ENCODE measurements at regions not wholly inside any gene's neighbourhood (a gene's known extent, or its start where the extent isn't known, plus 50 kb on each side); places are given as distances from the start of the nearest gene placed in this dataset.

GRCh38 chr4:20570981-20571715 lies 129.1 kb upstream of the PACRGL start:
- DNase-seq (ENCODE audit: insufficient read length, low spot score), result no peak
- TF ChIP-seq POLR2A (IDR thresholded peaks at IDR 0.05; ENCODE audit: low read depth, low read length), result no peak
- FAIRE-seq, result no peak

- TF ChIP-seq POLR2A (IDR thresholded peaks at IDR 0.05; ENCODE audit: low read depth, low read length), result no peak
- DNase-seq (ENCODE audit: insufficient read length, low spot score), result no peak
- FAIRE-seq, result no peak
Observed at GRCh38 chr4:20572976-20573375, 127.3 kb upstream of the PACRGL start.

- no peak for TF ChIP-seq POLR2A (IDR thresholded peaks at IDR 0.05; ENCODE audit: low read depth, low read length)
- FAIRE-seq (no peak), DNase-seq (ENCODE audit: insufficient read length, low spot score) (no peak)
Observed at GRCh38 chr4:20574986-20575385, 125.3 kb upstream of the PACRGL start.

GRCh38 chr4:20575486-20575885 lies 124.8 kb upstream of the PACRGL start:
- FAIRE-seq (no peak), DNase-seq (ENCODE audit: insufficient read length, low spot score) (no peak)
- TF ChIP-seq POLR2A (IDR thresholded peaks at IDR 0.05; ENCODE audit: low read depth, low read length), result no peak

DNA sequence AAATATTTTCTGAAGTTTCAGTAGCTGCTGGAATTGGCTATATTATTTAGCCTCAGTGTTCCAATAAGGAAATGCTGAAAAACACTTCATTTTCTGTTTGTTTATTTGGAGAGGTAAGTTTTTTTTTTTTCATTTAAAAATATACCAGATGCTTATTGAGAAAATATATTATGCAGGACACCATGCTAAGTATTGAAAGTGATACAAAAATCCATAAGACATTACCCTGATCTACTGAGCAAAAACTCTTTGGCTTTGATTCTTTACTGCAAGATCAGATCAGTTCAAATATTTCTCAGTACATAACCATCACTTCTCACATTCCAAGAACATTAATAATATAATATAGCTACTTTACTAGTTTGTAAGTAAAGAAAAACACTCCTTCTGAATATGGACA lies 123.4 kb upstream of the PACRGL start:
- FAIRE-seq (no peak), DNase-seq (ENCODE audit: insufficient read length, low spot score) (no peak)
- no peak for TF ChIP-seq POLR2A (IDR thresholded peaks at IDR 0.05; ENCODE audit: low read depth, low read length)

- DNase-seq (ENCODE audit: insufficient read length, low spot score) (no peak), FAIRE-seq (no peak)
- no peak for TF ChIP-seq POLR2A (IDR thresholded peaks at IDR 0.05; ENCODE audit: low read depth, low read length)
Observed at GRCh38 chr4:20577702-20578101, 122.6 kb upstream of the PACRGL start.

DNA sequence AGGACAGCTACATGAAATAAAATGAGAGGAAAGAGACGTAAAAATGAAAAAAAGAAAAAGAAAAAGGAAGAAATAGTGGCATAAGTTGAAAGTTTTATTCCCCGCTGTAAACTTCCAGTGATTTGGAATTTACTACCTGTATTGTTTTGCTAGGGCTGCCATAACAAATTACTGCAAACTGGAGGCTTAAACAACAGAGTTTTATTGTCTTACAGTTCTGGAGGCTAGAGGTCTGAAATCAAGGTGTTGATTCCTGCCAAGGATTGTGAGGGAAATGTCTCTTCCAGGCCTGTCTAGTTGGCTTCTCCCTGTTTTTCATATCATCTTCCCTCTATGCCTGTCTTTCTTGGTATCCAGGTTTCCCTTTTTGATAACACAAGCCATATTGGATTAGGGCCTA lies 119.4 kb upstream of the PACRGL start:
- DNase-seq (ENCODE audit: insufficient read length, low spot score) (no peak), FAIRE-seq (no peak)
- no peak for TF ChIP-seq POLR2A (IDR thresholded peaks at IDR 0.05; ENCODE audit: low read depth, low read length)

DNA sequence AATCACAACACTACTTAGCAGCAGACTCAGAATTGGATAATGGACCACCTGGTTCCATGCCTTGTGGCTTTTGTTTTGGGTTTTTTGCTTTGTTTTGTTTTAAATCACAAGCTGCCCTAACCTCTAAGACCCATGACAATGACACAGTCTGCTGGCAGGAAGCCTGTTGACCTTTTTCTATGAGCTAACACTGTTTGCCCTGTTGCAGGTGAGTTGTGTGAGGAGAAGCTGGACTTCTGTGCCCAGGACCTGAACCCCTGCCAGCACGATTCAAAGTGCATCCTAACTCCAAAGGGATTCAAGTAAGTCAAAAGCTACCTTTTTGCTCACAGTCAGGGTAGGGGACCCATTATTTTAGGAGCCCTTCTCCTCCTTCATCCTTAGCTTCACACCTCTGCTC lies 110.8 kb upstream of the PACRGL start:
- FAIRE-seq (no peak), DNase-seq (ENCODE audit: insufficient read length, low spot score) (no peak)
- TF ChIP-seq POLR2A (IDR thresholded peaks at IDR 0.05; ENCODE audit: low read depth, low read length), result no peak

GRCh38 chr4:20590849-20591248 lies 109.4 kb upstream of the PACRGL start:
- no peak for DNase-seq (ENCODE audit: insufficient read length, low spot score)
- no peak for FAIRE-seq
- TF ChIP-seq POLR2A (IDR thresholded peaks at IDR 0.05; ENCODE audit: low read depth, low read length), result no peak

DNA sequence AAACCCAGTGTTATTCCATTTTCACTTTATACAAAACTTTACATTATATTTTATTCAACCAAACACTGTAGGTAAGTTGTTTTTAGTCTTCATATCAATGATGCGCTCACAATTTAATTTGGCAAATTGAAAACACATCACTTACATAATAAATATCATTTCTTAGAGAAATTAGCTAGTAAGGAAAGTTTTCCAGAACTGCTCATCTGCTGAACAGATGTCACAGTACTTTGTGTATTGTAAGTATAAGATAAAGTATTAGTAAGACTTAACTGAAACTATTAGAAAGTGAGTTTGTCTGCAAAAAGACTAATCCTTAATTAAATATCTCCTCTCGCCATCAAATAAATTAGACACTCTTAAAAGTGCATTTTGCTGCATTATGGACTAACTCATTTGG lies 108.7 kb upstream of the PACRGL start:
- FAIRE-seq (no peak), DNase-seq (ENCODE audit: insufficient read length, low spot score) (no peak)
- no peak for TF ChIP-seq POLR2A (IDR thresholded peaks at IDR 0.05; ENCODE audit: low read depth, low read length)

DNA sequence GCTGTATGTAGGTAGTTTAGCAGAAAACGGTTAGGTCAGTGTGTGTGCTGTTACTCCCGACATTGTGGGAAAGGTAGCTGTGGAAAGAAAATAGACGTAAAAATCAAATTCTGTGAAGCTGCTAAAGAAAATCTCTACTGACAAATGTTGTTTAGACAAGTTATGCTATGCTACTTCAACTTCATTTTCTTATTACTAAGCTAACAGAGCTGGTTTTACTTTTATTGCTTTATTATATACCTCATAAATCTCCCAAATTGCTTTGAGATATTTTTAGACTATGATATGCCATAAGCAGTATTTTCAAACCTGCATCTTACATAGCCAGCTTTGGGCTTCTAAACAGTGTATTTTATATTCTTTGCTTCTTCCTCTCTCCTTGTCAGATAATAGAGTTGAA lies 108.2 kb upstream of the PACRGL start:
- FAIRE-seq (no peak), DNase-seq (ENCODE audit: insufficient read length, low spot score) (no peak)
- TF ChIP-seq POLR2A (IDR thresholded peaks at IDR 0.05; ENCODE audit: low read depth, low read length), result no peak

- no peak for DNase-seq (ENCODE audit: insufficient read length, low spot score)
- TF ChIP-seq POLR2A (IDR thresholded peaks at IDR 0.05; ENCODE audit: low read depth, low read length), result no peak
- no peak for FAIRE-seq
Observed at GRCh38 chr4:20592663-20593062, 107.6 kb upstream of the PACRGL start.

GRCh38 chr4:20598626-20599025 lies 101.6 kb upstream of the PACRGL start:
- no peak for TF ChIP-seq POLR2A (IDR thresholded peaks at IDR 0.05; ENCODE audit: low read depth, low read length)
- FAIRE-seq (no peak), DNase-seq (ENCODE audit: insufficient read length, low spot score) (no peak)

DNA sequence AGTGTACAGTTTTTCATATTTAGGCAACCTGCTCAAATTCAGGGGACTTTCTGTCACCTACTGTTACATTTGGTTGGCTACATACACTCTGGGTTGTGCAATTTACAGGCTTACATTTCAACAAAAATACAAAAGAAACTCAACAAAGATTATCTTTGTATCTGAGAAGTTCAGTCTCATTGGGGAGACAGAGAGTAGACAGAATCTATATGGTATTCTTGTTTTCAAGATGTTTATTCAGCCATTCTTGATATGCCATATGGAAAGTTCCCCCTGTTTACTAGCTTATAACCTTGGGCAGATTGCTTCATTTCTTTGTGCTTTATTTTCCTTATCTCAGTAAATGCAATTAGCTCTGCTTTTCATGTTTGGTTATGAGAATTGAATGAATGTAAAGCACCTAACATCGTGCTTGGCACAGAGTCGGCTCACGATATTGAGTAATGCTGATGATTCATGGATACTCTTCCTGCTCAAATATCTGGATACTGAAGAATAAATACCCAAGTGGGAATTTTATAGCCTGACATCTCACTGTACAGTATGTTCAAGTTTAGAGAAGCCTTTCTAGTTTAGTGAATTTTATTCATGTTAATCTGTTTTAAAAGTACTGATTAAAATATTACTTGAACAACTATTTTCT lies 96.5 kb upstream of the PACRGL start:
- peak; percentile 81 for FAIRE-seq
- no peak for TF ChIP-seq POLR2A (IDR thresholded peaks at IDR 0.05; ENCODE audit: low read depth, low read length)
- peak; percentile 2 for DNase-seq (ENCODE audit: insufficient read length, low spot score)

DNA sequence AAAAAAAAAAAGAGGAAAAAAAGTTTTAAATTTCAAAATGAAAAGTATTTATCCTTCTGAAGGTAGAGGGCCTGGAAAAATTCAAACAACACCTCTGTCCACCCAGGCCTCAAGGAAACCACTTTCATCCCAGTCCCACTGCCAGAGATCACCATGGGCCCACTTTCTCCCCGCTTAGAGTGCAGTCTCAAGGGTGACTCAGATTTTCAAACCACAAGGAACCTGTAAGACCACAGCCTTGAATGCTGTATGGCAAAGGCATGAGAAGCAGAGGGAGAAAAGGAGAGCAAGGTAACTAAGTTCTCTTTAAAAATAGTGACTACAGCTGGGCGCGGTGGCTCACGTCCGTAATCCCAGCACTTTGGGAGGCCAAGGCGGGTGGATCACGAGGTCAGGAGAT lies 87.9 kb upstream of the PACRGL start:
- FAIRE-seq (peak; percentile 64), DNase-seq (ENCODE audit: insufficient read length, low spot score) (peak; percentile 21)
- TF ChIP-seq POLR2A (IDR thresholded peaks at IDR 0.05; ENCODE audit: low read depth, low read length), result no peak

All from H54 (cell line).